Mammary epithelial cell (primary cell): ENCODE measurements at regions not wholly inside any gene's neighbourhood (a gene's known extent, or its start where the extent isn't known, plus 50 kb on each side); places are given as distances from the start of the nearest gene placed in this dataset.

ENCODE experiments used
- CTCF ChIP-seq, 2 donors: IDR thresholded peaks in 1 of 2; conservative IDR thresholded peaks in 1 of 2; 2 replicates each; pipeline ENCODE4 v1.5.1; 2011 to 2012; ENCODE audit warnings: inconsistent platforms in 2 of 2, low read length in 2 of 2, mild to moderate bottlenecking in 2 of 2, control low read depth in 1 of 2, low read depth in 1 of 2; ENCODE audit not compliant: insufficient read depth in 1 of 2; ENCODE audit errors: extremely low read depth in 1 of 2
- EZH2 ChIP-seq: IDR thresholded peaks from 2 replicates; pipeline ENCODE4 v1.6.1; 2012; ENCODE audit warnings: low read length, inconsistent platforms, borderline replicate concordance

GRCh38 chr15:70181626-70182255, 84.0 kb upstream of the TLE3 start:
- no peak for TF ChIP-seq CTCF (conservative IDR thresholded peaks at IDR 0.05 in 1 of 2, IDR thresholded peaks at IDR 0.05 in 1 of 2; ENCODE audit: extremely low read depth in 1 of 2, insufficient read depth in 1 of 2, low read depth in 1 of 2, low read length in 2 of 2)
- no peak for TF ChIP-seq EZH2
